WTC11 (cell line): ENCODE measurements at regions not wholly inside any gene's neighbourhood (a gene's known extent, or its start where the extent isn't known, plus 50 kb on each side); places are given as distances from the start of the nearest gene placed in this dataset.
A peak's percentile ranks its signal among the peaks of the same experiment; 100 is the strongest.

Experiments used
- ATAC-seq: fragments of 200-7000 bp; cut with Tn5 transposase; 2 replicates; pipeline ENCODE4 v1.10.0; 2021; ENCODE audit warnings: mild to moderate bottlenecking, moderate library complexity
- CTCF ChIA-PET: fragments of 300-600 bp; sonication (Branson Sonifier 250); formaldehyde crosslinking; loops from one replicate; lab custom pipeline; 2021; ENCODE audit warnings: antibody characterized with exemption; lab: Charles Lee
- POLR2A ChIA-PET: fragments of 350-600 bp; sonication (Branson Sonifier 250); formaldehyde crosslinking; loops from one replicate; lab custom pipeline; 2021; ENCODE audit warnings: antibody characterized with exemption; lab: Charles Lee
- DNase-seq: peaks from one replicate; pipeline ENCODE4 v3.0.0; 2021; ENCODE audit warnings: low spot score
- H3K27ac Mint-ChIP-seq: 2 replicates; pipeline ENCODE4 v1.8.0; 2021; ENCODE audit warnings: mixed read lengths
- H3K27me3 Mint-ChIP-seq: 2 replicates; pipeline ENCODE4 v1.8.0; 2021; ENCODE audit warnings: low read depth, mild to moderate bottlenecking, moderate library complexity, mixed read lengths
- H3K36me3 Mint-ChIP-seq: 2 replicates; pipeline ENCODE4 v1.8.0; 2021; ENCODE audit warnings: mixed read lengths
- H3K4me1 Mint-ChIP-seq: 2 replicates; pipeline ENCODE4 v1.8.0; 2022; ENCODE audit warnings: mixed read lengths
- H3K4me3 Mint-ChIP-seq: 2 replicates; pipeline ENCODE4 v1.8.0; 2021; ENCODE audit warnings: mild to moderate bottlenecking, moderate library complexity, mixed read lengths
- H3K9me3 Mint-ChIP-seq: 2 replicates; pipeline ENCODE4 v1.8.0; 2021; ENCODE audit warnings: mixed read lengths
- ATF2 ChIP-seq: sonication (generic); formaldehyde crosslinking; IDR thresholded peaks from 2 replicates; pipeline ENCODE4 v1.8.1; 2022; ENCODE audit warnings: low read depth, missing genetic modification reagents, borderline replicate concordance
- E2F4 ChIP-seq: sonication (generic); formaldehyde crosslinking; IDR thresholded peaks from 2 replicates; pipeline ENCODE4 v1.8.1; 2022; ENCODE audit warnings: low read depth, mild to moderate bottlenecking, moderate library complexity, missing genetic modification reagents, borderline replicate concordance
- FOXP1 ChIP-seq: sonication (generic); formaldehyde crosslinking; IDR thresholded peaks from 2 replicates; pipeline ENCODE4 v1.8.0; 2022; ENCODE audit warnings: missing genetic modification reagents, mild to moderate bottlenecking, moderate library complexity, borderline replicate concordance
- GABPB1 ChIP-seq: sonication (generic); formaldehyde crosslinking; IDR thresholded peaks from 2 replicates; pipeline ENCODE4 v1.8.1; 2023; ENCODE audit warnings: mild to moderate bottlenecking, missing genetic modification reagents
- KAT7 ChIP-seq: sonication (generic); formaldehyde crosslinking; IDR thresholded peaks from 2 replicates; pipeline ENCODE4 v1.8.1; 2023; ENCODE audit warnings: missing genetic modification reagents, mild to moderate bottlenecking, borderline replicate concordance
- MXD4 ChIP-seq: fragments of 250-450 bp; sonication (Bioruptor Pico); IDR thresholded peaks from 2 replicates; pipeline ENCODE4 v1.8.0; 2021; ENCODE audit warnings: mild to moderate bottlenecking, moderate library complexity, borderline replicate concordance
- MYBL2 ChIP-seq: sonication (generic); formaldehyde crosslinking; IDR thresholded peaks from 2 replicates; pipeline ENCODE4 v1.8.1; 2023; ENCODE audit warnings: mild to moderate bottlenecking, moderate library complexity, missing genetic modification reagents
- NFE2L1 ChIP-seq: sonication (generic); formaldehyde crosslinking; IDR thresholded peaks from 2 replicates; pipeline ENCODE4 v1.8.1; 2023; ENCODE audit warnings: missing genetic modification reagents
- NR1H2 ChIP-seq: sonication (generic); formaldehyde crosslinking; IDR thresholded peaks from 2 replicates; pipeline ENCODE4 v1.9.0; 2021; ENCODE audit warnings: mild to moderate bottlenecking, moderate library complexity, missing genetic modification reagents
- NR2C2 ChIP-seq: sonication (generic); formaldehyde crosslinking; IDR thresholded peaks from 2 replicates; pipeline ENCODE4 v1.8.0; 2022; ENCODE audit warnings: mild to moderate bottlenecking, missing genetic modification reagents
- OVOL2 ChIP-seq: fragments of 250-450 bp; sonication (Bioruptor Pico); IDR thresholded peaks from 2 replicates; pipeline ENCODE4 v1.9.0; 2021; ENCODE audit warnings: mild to moderate bottlenecking, borderline replicate concordance
- RORB ChIP-seq: fragments of 250-450 bp; sonication (Bioruptor Pico); IDR thresholded peaks from 2 replicates; pipeline ENCODE4 v1.9.0; 2021; ENCODE audit warnings: mild to moderate bottlenecking
- SP1 ChIP-seq: sonication (generic); formaldehyde crosslinking; conservative IDR thresholded peaks from 2 replicates; pipeline ENCODE4 v1.8.1; 2022; ENCODE audit warnings: missing genetic modification reagents
- TCF7 ChIP-seq: sonication (generic); formaldehyde crosslinking; IDR thresholded peaks from 2 replicates; pipeline ENCODE4 v1.8.0; 2022; ENCODE audit warnings: mild to moderate bottlenecking, low read depth, missing genetic modification reagents, moderate library complexity
- TEAD4 ChIP-seq: sonication (generic); formaldehyde crosslinking; IDR thresholded peaks from 2 replicates; pipeline ENCODE4 v1.8.0; 2022; ENCODE audit warnings: mild to moderate bottlenecking, missing genetic modification reagents
- ZBTB21 ChIP-seq: sonication (generic); formaldehyde crosslinking; IDR thresholded peaks from 2 replicates; pipeline ENCODE4 v1.8.1; 2023; ENCODE audit warnings: mild to moderate bottlenecking, missing genetic modification reagents, borderline replicate concordance
- ZNF138 ChIP-seq: sonication (generic); formaldehyde crosslinking; conservative IDR thresholded peaks from 2 replicates; pipeline ENCODE4 v1.8.1; 2022; ENCODE audit warnings: mild to moderate bottlenecking, moderate library complexity, missing genetic modification reagents
- ZNF232 ChIP-seq: sonication (generic); formaldehyde crosslinking; IDR thresholded peaks from 2 replicates; pipeline ENCODE4 v1.8.0; 2022; ENCODE audit warnings: mild to moderate bottlenecking, missing genetic modification reagents
- ZNF317 ChIP-seq: sonication (generic); formaldehyde crosslinking; IDR thresholded peaks from 2 replicates; pipeline ENCODE4 v1.8.1; 2023; ENCODE audit warnings: low read depth, mild to moderate bottlenecking, moderate library complexity, missing genetic modification reagents, borderline replicate concordance
- ZNF396 ChIP-seq: fragments of 250-450 bp; sonication (Bioruptor Pico); IDR thresholded peaks from 2 replicates; pipeline ENCODE4 v1.8.0; 2021; ENCODE audit warnings: mild to moderate bottlenecking, moderate library complexity, borderline replicate concordance
- TF ChIP-seq, protein P1 (sequence below): sonication (generic); formaldehyde crosslinking; IDR thresholded peaks from 2 replicates; pipeline ENCODE4 v1.8.1; 2023; ENCODE audit warnings: mild to moderate bottlenecking, missing genetic modification reagents, moderate library complexity
- TF ChIP-seq, protein P2 (sequence below): sonication (generic); formaldehyde crosslinking; IDR thresholded peaks from 2 replicates; pipeline ENCODE4 v1.8.0; 2023; ENCODE audit warnings: missing genetic modification reagents, mild to moderate bottlenecking, borderline replicate concordance
- TF ChIP-seq, protein P3 (sequence below): sonication (generic); formaldehyde crosslinking; IDR thresholded peaks from 2 replicates; pipeline ENCODE4 v1.8.0; 2023; ENCODE audit warnings: missing genetic modification reagents

DNA sequence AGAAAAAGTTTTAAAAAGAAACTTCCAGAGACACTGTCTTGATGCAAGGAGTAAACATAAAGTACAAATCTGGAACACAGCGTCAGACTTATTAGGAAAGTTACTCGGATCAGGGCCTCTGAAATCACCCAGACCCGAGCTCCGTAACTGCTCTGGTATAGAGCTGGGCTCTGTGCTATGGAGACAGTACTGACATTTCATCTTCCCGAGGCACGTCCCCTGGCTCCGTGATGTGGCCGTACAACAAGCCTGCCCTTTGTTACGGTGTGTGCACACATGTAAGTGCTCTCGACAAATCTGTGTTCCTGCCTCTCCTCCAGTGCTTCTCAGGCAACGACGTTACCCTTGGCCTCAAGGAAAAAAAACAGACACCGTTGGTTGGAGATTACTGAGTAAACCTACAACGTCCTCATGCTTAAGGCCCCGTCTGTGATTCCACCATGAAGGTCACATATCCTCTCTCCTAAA lies 107.0 kb upstream of the IRF2BP2 start:
- no peaks in the 10 kb centered on the region for H3K36me3 Mint-ChIP-seq
- DNase-seq (no peak), ATAC-seq (no peak)
- CTCF ChIA-PET = interaction anchor here (1.3 kb wide), 1 partner anchor 13 kb away, joined by 3 read pairs; no protein-coding TSS in a partner anchor
- peaks cover 2% of the 10 kb centered on the region; the same call in 1 of the 2 replicates for H3K27me3 Mint-ChIP-seq
- H3K27ac Mint-ChIP-seq = no peak overlapping the region
- H3K4me3 Mint-ChIP-seq = no peak overlapping the region
- POLR2A ChIA-PET = no interaction called here
- peaks cover 9% of the 10 kb centered on the region for H3K4me1 Mint-ChIP-seq
- no peaks in the 10 kb centered on the region for H3K9me3 Mint-ChIP-seq
- no peak for TF ChIP-seq SP1 (CRISPR knock-in tag)
- 0 out of 2 replicates have a peak, but pooled peaks have one; percentile 24 for TF ChIP-seq GABPB1

DNA sequence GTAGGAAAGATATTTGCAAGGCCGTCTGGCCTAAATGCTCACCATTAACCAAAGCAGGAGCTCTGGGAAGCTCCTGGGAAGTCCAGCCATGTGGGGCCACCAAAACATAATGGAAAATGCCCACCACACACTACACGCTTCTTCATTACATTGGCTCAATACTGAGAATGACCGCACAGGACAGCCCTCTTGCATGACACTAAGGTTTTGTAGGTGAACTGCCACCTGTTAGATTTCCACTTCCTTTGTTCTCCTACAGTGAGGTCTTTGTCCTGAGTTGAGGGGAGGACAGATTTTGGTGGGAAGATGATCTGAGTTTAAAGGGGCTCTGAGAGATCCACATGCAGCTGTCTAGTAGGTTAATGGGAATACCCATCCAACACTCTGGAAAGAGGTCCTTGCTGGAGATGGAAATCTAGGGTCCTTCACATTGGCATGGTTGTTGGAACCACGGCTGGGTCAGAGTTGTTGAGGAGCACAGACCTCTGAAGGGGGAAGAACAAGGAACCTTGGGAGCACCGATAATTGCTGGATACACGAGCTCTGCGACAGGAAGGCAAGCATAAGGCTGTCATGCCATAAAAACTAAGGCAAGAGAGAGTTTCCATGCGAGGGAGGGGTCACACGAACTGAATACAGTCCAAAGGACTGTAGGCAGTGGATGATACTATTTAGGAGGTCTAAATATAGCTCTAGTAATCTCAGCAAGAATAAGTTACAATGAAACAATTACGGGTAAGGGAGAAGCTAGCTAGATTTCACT lies 105.5 kb upstream of the IRF2BP2 start:
- ChIA-PET POLR2A (no interaction called here), CTCF (no interaction called here)
- Mint-ChIP-seq H3K4me3 (no peak overlapping the region), H3K27ac (no peak overlapping the region), H3K9me3 (no peaks in the 10 kb centered on the region), H3K4me1 (peaks cover 6% of the 10 kb centered on the region; the same call in 1 of the 2 replicates), H3K27me3 (no peaks in the 10 kb centered on the region; the same call in 1 of the 2 replicates), H3K36me3 (no peaks in the 10 kb centered on the region)
- DNase-seq (no peak), ATAC-seq (no peak)
- TF ChIP-seq MXD4 (CRISPR knock-in tag) (no peak), ZNF317 (CRISPR knock-in tag) (no peak), KAT7 (CRISPR knock-in tag) (no peak), MYBL2 (CRISPR knock-in tag) (no peak), ZNF396 (CRISPR knock-in tag) (no peak), E2F4 (CRISPR knock-in tag) (no peak)
- TF ChIP-seq, protein P1, sequence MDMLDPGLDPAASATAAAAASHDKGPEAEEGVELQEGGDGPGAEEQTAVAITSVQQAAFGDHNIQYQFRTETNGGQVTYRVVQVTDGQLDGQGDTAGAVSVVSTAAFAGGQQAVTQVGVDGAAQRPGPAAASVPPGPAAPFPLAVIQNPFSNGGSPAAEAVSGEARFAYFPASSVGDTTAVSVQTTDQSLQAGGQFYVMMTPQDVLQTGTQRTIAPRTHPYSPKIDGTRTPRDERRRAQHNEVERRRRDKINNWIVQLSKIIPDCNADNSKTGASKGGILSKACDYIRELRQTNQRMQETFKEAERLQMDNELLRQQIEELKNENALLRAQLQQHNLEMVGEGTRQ (CRISPR knock-in tag) = no peak

DNA sequence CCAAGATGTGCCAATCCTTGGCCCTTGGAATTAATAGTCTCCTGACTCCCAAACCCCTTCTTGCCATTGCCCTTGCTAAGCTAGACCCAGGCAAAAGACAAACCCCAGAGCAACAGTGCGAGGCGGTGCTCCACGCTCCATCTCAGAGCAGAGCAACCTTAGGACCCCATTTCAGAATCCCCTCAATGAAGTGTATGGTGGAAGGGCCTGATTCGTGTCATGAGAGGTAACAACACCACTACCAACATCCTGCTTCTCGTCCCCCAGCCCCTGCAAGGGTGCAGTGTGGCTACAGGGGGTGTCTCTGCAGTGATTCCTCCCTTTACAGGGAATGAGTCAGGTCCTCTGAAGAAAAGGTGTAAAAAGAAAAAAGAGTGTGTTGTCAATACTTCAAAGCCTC lies 103.9 kb upstream of the IRF2BP2 start:
- ATAC-seq (no peak), DNase-seq (no peak)
- POLR2A ChIA-PET = no interaction called here
- Mint-ChIP-seq H3K9me3 (peaks cover 3% of the 10 kb centered on the region; the same call in 1 of the 2 replicates), H3K27me3 (no peaks in the 10 kb centered on the region; the same call in 1 of the 2 replicates), H3K4me1 (peaks cover 6% of the 10 kb centered on the region; the same call in 1 of the 2 replicates), H3K4me3 (no peak overlapping the region), H3K27ac (no peak overlapping the region), H3K36me3 (no peaks in the 10 kb centered on the region)
- CTCF ChIA-PET = interaction anchor here (0.6 kb wide), 1 partner anchor 841 kb away, joined by 3 read pairs; no protein-coding TSS in a partner anchor
- TF ChIP-seq RORB (no peak), NFE2L1 (CRISPR knock-in tag) (no peak), NR2C2 (CRISPR knock-in tag) (no peak), ZNF138 (CRISPR knock-in tag) (no peak), ZBTB21 (no peak), NR1H2 (CRISPR knock-in tag) (no peak), ATF2 (CRISPR knock-in tag) (no peak), KAT7 (CRISPR knock-in tag) (no peak), TCF7 (CRISPR knock-in tag) (no peak), OVOL2 (no peak), ZNF232 (CRISPR knock-in tag) (no peak), ZNF317 (CRISPR knock-in tag) (no peak), FOXP1 (CRISPR knock-in tag) (no peak), TEAD4 (no peak), SP1 (CRISPR knock-in tag) (no peak)
- TF ChIP-seq, protein P2, sequence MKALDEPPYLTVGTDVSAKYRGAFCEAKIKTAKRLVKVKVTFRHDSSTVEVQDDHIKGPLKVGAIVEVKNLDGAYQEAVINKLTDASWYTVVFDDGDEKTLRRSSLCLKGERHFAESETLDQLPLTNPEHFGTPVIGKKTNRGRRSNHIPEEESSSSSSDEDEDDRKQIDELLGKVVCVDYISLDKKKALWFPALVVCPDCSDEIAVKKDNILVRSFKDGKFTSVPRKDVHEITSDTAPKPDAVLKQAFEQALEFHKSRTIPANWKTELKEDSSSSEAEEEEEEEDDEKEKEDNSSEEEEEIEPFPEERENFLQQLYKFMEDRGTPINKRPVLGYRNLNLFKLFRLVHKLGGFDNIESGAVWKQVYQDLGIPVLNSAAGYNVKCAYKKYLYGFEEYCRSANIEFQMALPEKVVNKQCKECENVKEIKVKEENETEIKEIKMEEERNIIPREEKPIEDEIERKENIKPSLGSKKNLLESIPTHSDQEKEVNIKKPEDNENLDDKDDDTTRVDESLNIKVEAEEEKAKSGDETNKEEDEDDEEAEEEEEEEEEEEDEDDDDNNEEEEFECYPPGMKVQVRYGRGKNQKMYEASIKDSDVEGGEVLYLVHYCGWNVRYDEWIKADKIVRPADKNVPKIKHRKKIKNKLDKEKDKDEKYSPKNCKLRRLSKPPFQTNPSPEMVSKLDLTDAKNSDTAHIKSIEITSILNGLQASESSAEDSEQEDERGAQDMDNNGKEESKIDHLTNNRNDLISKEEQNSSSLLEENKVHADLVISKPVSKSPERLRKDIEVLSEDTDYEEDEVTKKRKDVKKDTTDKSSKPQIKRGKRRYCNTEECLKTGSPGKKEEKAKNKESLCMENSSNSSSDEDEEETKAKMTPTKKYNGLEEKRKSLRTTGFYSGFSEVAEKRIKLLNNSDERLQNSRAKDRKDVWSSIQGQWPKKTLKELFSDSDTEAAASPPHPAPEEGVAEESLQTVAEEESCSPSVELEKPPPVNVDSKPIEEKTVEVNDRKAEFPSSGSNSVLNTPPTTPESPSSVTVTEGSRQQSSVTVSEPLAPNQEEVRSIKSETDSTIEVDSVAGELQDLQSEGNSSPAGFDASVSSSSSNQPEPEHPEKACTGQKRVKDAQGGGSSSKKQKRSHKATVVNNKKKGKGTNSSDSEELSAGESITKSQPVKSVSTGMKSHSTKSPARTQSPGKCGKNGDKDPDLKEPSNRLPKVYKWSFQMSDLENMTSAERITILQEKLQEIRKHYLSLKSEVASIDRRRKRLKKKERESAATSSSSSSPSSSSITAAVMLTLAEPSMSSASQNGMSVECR (CRISPR knock-in tag) = no peak
- TF ChIP-seq, protein P3, sequence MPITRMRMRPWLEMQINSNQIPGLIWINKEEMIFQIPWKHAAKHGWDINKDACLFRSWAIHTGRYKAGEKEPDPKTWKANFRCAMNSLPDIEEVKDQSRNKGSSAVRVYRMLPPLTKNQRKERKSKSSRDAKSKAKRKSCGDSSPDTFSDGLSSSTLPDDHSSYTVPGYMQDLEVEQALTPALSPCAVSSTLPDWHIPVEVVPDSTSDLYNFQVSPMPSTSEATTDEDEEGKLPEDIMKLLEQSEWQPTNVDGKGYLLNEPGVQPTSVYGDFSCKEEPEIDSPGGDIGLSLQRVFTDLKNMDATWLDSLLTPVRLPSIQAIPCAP (CRISPR knock-in tag) = no peak
